D721Med (cell line): ENCODE measurements at regions not wholly inside any gene's neighbourhood (a gene's known extent, or its start where the extent isn't known, plus 50 kb on each side); places are given as distances from the start of the nearest gene placed in this dataset.

Source experiments
- DNase-seq: peaks from one replicate; pipeline ENCODE4 v3.0.0; 2011; ENCODE audit warnings: low spot score; ENCODE audit not compliant: insufficient read length
- FAIRE-seq: peaks from 2 replicates; lab custom pipeline; 2011; peaks lifted over from hg19 to GRCh38; lab: Jason Lieb, UNC
- TF ChIP-seq, protein P1 (sequence below): IDR thresholded peaks from 2 replicates; pipeline ENCODE4 v1.5.1; 2012; ENCODE audit warnings: mild to moderate bottlenecking, control low read depth; ENCODE audit not compliant: insufficient read depth; ENCODE audit errors: missing control alignments

DNA sequence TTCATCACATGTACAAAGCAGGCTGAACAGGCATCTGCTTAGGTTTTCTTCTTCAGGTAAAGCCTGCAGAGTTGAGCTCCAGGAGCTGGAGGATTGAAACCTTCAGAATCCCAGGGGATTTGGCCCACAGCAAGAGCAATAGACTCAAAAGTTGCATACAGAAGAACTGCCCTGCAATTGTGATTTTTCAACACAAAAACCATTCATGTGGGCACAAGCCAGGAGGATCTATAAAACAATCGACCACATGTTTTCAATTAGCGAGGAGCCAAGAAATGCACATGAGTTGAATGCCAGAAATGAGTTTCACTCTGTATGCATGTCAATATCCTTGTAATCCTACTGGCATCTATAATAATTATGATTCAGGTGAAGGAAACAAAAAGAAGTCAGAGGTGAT, 576.4 kb downstream of the HDGFL1 start:
- FAIRE-seq, result no peak
- no peak for DNase-seq
- TF ChIP-seq, protein P1, sequence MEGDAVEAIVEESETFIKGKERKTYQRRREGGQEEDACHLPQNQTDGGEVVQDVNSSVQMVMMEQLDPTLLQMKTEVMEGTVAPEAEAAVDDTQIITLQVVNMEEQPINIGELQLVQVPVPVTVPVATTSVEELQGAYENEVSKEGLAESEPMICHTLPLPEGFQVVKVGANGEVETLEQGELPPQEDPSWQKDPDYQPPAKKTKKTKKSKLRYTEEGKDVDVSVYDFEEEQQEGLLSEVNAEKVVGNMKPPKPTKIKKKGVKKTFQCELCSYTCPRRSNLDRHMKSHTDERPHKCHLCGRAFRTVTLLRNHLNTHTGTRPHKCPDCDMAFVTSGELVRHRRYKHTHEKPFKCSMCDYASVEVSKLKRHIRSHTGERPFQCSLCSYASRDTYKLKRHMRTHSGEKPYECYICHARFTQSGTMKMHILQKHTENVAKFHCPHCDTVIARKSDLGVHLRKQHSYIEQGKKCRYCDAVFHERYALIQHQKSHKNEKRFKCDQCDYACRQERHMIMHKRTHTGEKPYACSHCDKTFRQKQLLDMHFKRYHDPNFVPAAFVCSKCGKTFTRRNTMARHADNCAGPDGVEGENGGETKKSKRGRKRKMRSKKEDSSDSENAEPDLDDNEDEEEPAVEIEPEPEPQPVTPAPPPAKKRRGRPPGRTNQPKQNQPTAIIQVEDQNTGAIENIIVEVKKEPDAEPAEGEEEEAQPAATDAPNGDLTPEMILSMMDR, result no peak

DNA sequence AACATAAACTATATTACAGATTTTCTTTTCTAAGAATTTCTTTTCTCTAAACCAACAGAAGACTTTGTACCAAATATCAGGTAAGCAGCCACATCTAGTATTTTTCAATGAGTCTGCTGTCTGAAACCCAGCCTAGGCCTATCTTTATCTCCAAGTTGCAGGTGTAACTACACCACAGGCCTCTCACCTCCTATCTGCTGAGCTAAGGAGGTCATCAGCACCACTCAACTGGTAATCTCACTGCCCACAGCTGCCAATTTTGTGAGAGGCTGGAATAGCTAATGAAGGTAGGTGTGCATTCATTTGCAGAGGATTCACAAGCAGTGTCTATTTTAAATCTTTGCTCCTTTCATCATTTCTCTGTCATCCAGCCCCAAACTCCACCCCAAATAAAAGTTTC, 584.8 kb downstream of the HDGFL1 start:
- DNase-seq, result no peak
- TF ChIP-seq, protein P1, result no peak
- FAIRE-seq, result no peak

DNA sequence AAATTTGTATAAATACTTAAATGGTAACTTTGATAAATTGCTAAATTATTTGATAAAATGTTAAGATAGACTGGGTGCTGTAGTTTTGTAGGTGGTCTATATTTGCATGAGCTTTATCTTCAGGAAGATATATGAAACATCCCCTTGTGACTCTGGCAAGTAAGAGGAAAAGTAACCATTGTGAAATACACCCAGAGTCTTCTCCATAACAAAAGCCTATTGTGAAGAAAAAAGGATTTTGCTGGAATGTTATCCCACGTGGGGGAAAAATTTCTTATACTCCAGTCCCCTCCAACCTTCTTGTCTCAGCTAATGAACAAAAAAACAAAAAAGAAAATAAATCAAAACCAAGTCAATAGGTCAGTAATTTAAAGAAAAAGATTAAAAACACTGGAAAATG, 600.7 kb downstream of the HDGFL1 start:
- TF ChIP-seq, protein P1, result no peak
- FAIRE-seq (no peak), DNase-seq (no peak)

DNA sequence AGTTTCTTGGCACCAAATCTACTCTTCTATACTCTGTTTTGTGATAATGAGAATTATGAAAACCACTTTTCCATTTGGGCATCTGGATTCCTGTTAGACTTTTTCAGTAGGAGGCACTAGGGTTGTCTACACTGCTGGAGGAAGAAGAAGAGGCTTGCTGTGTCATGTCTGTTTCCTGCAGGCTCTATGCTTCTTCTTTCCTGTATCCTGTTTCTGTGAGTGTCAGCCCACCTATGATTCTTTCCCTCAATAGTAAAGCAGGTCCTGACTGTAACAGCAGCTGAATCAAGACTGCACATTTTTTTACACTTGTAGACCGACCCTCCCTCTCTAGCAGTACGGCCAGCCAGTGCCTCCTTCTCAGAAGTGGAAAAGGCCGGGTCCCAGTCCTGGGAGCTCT, 603.9 kb downstream of the HDGFL1 start:
- FAIRE-seq (no peak), DNase-seq (no peak)
- TF ChIP-seq, protein P1, result no peak

DNA sequence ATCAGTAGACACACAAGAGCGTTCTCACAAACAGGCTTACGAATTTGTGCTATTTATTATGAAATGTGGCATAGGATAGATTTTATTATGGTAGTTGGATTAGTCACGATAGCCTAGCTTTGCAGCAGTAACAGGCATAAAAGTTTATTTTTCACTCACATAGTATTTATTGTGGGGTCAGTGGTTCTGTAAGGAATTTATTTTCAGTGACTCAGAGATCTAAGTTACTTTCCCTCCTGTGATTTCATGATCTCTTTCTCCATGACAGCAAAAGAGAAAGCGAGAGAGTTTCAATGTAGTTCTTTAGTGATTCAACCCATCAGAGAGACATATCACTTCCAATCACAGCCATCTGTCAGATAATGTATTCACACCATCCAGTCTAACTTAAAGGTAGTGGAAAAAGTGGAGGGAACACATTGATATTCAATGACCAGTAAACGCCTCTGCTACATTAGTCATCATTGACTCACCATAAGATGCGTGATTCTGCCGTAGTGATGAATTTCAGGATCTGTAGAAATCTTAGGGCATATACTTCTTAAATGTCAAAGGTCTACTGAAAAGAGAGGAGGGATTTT, 605.5 kb downstream of the HDGFL1 start:
- FAIRE-seq, result no peak
- DNase-seq, result no peak

DNA sequence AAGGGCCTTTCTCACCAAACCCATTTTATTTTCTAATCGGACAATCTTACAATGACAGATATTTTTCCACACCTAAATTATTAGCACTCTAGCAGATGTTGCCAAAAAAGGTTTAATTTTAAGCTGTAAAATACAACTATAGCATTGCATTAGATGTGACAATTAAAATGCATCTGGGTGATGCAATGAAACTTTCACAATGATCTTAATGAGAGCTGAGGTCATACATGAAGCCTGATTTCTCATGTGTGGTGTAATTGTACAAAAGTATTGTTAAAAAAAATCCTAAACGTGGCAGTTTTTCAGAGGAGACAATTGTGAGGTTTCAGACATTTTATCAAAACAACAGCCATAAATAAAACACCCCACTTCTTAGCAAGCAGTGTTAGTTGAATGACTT, 606.0 kb downstream of the HDGFL1 start:
- no peak for DNase-seq
- TF ChIP-seq, protein P1, result no peak
- FAIRE-seq, result no peak

More for the DNA sequence above, 605.5 kb downstream of the HDGFL1 start:
- TF ChIP-seq, protein P1, result no peak

DNA sequence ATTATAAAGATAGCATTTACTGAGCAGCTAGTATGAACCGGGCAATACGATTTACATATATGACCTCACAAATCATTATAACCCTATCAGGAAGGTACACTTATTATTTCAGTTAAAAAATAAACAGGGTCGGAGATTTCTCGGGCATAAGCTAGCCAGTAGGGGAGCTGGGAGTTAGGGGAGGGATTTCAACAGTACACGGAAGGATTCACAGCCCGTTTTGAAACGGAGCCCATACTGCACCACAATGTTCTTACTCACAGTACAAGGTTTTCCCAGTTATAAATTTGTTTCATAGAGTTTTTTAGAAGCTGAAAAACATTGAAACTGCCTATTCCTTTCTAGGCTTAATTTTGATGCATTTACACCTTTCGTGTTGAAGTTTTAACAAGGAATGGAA, 607.1 kb downstream of the HDGFL1 start:
- no peak for FAIRE-seq
- no peak for DNase-seq
- TF ChIP-seq, protein P1, result no peak
